K562 (cell line): ENCODE measurements at regions not wholly inside any gene's neighbourhood (a gene's known extent, or its start where the extent isn't known, plus 50 kb on each side); places are given as distances from the start of the nearest gene placed in this dataset.

Source experiments
- ATAC-seq: fragments of 200-7000 bp; cut with Tn5 transposase; 3 replicates; pipeline ENCODE4 v1.9.1; 2020; ENCODE audit warnings: moderate library complexity
- BruUV-seq: library from RNA; stranded (reverse); fragments of 400-500 nt; replicated peaks from 2 replicates; lab custom pipeline; 2021; lab: Mats Ljungman, UMichigan
- CTCF ChIA-PET: fragments of 300-600 bp; formaldehyde crosslinking; extraction: SDS; loops from one replicate; lab custom pipeline; 2021; ENCODE audit warnings: low intra/inter-chr PET ratio; lab: Yijun Ruan, JAX
- POLR2A ChIA-PET: fragments of 300-600, 350-650 bp; sonication (Branson Sonifier 250); formaldehyde crosslinking; extraction: SDS; loops from one replicate; lab custom pipeline; 2021; ENCODE audit warnings: antibody characterized with exemption, inconsistent platforms; lab: Yijun Ruan, JAX
- DNase-seq, 4 experiments: peaks; one replicate each; pipeline versions ENCODE4 v3.0.0 to v3.0.0-alpha.2; 2011 to 2018; ENCODE audit warnings: low spot score in 3 of 4, mixed read lengths in 3 of 4; ENCODE audit errors: extremely low read depth in 1 of 4
- FAIRE-seq: peaks from 2 replicates; lab custom pipeline; 2011; peaks lifted over from hg19 to GRCh38; lab: Jason Lieb, UNC
- H2AFZ ChIP-seq: 2 replicates; pipeline ENCODE4 v1.6.0; 2011; ENCODE audit warnings: low read depth, low read length, control low read depth, inconsistent platforms
- H3K27ac ChIP-seq: fragments of 200-600 bp; 3 replicates; pipeline ENCODE4 v1.8.0; 2011; ENCODE audit warnings: low read depth, mild to moderate bottlenecking, control low read depth, inconsistent platforms, low read length, moderate library complexity, mixed read lengths; ENCODE audit errors: extremely low read depth
- H3K27me3 ChIP-seq, 2 experiments: fragments of 300-600 bp in 1 of 2; 2 replicates in 1 of 2; 3 replicates in 1 of 2; pipeline versions ENCODE4 v1.6.0 to v1.8.0; 2011; ENCODE audit warnings: inconsistent platforms in 2 of 2, low read length in 2 of 2, mild to moderate bottlenecking in 1 of 2, mixed read lengths in 1 of 2, moderate library complexity in 1 of 2; ENCODE audit not compliant: control insufficient read depth in 2 of 2, insufficient read depth in 2 of 2
- H3K36me3 ChIP-seq: fragments of 300-600 bp; 3 replicates; pipeline ENCODE4 v1.8.0; 2011; ENCODE audit warnings: mild to moderate bottlenecking, low read length, inconsistent platforms; ENCODE audit not compliant: control insufficient read depth, insufficient read depth
- H3K4me1 ChIP-seq, 2 experiments: fragments of 200-600 bp in 1 of 2; replicated peaks in 1 of 2; 2 replicates in 1 of 2; 3 replicates in 1 of 2; pipeline versions ENCODE4 v1.5.1 to v1.8.0; 2011; ENCODE audit warnings: inconsistent platforms in 2 of 2, low read length in 2 of 2, mild to moderate bottlenecking in 1 of 2, mixed read lengths in 1 of 2, moderate library complexity in 1 of 2; ENCODE audit not compliant: control insufficient read depth in 2 of 2, insufficient read depth in 2 of 2
- H3K4me2 ChIP-seq: 2 replicates; pipeline ENCODE4 v1.6.1; 2011; ENCODE audit warnings: low read length, control low read depth, inconsistent platforms, mixed read lengths; ENCODE audit not compliant: insufficient read depth
- H3K4me3 ChIP-seq: fragments of 200-600 bp; sonication (generic), shearing (Covaris generic); 2 replicates; pipeline ENCODE4 v1.5.1; 2016; ENCODE audit warnings: control low read depth, inconsistent platforms
- H3K79me2 ChIP-seq: fragments of 200-600 bp; 3 replicates; pipeline ENCODE4 v1.8.0; 2011; ENCODE audit warnings: low read length, inconsistent platforms; ENCODE audit not compliant: control insufficient read depth, insufficient read depth
- H3K9ac ChIP-seq, 2 experiments: 2 replicates each; pipeline versions ENCODE4 v1.6.0 to v1.6.1; 2011; ENCODE audit warnings: low read depth in 2 of 2, low read length in 2 of 2, control low read depth in 1 of 2, inconsistent platforms in 1 of 2, mild to moderate bottlenecking in 1 of 2, mixed read lengths in 1 of 2; ENCODE audit not compliant: insufficient read depth in 1 of 2
- H3K9me1 ChIP-seq: one replicate; pipeline ENCODE4 v1.6.0; 2011; ENCODE audit warnings: inconsistent platforms, mild to moderate bottlenecking, low read length, moderate library complexity; ENCODE audit not compliant: control insufficient read depth, insufficient read depth
- H3K9me3 ChIP-seq: replicated peaks from 2 replicates; pipeline ENCODE4 v1.5.1; 2011; ENCODE audit warnings: low read depth, low read length, inconsistent platforms; ENCODE audit not compliant: control insufficient read depth, insufficient read depth
- H4K20me1 ChIP-seq: replicated peaks from 2 replicates; pipeline ENCODE4 v1.6.1; 2011; ENCODE audit warnings: low read length, inconsistent platforms, mixed read lengths; ENCODE audit not compliant: control insufficient read depth, insufficient read depth
- BCOR ChIP-seq: fragments of 450-650 bp; IDR thresholded peaks from 2 replicates; pipeline ENCODE4 v1.6.1; 2016
- CCAR2 ChIP-seq: fragments of 200-400 bp; formaldehyde crosslinking; IDR thresholded peaks from 2 replicates; pipeline ENCODE4 v1.6.1; 2017; ENCODE audit warnings: mild to moderate bottlenecking, low read depth, low read length
- CHD4 ChIP-seq: fragments of 200-600 bp; sonication (generic); IDR thresholded peaks from 3 replicates; pipeline ENCODE4 v1.6.1; 2012; ENCODE audit warnings: low read depth, mild to moderate bottlenecking, mixed read lengths, low read length, inconsistent platforms; ENCODE audit not compliant: insufficient read depth, insufficient replicate concordance, poor library complexity, severe bottlenecking
- ETV1 ChIP-seq: fragments of 450-650 bp; conservative IDR thresholded peaks from 2 replicates; pipeline ENCODE4 v1.6.1; 2016; ENCODE audit warnings: missing genetic modification characterization, control low read depth, low read depth, missing compliant biosample characterization
- HCFC1 ChIP-seq: IDR thresholded peaks from 2 replicates; pipeline ENCODE4 v1.6.1; 2012; ENCODE audit warnings: low read depth, low read length, improper control_type of control experiment
- KAT7 ChIP-seq: sonication (generic); formaldehyde crosslinking; IDR thresholded peaks from 2 replicates; pipeline ENCODE4 v1.8.0; 2022; ENCODE audit warnings: missing genetic modification reagents, mild to moderate bottlenecking, borderline replicate concordance
- MIER1 ChIP-seq: fragments of 450-650 bp; IDR thresholded peaks from 2 replicates; pipeline ENCODE4 v1.6.1; 2016; ENCODE audit warnings: antibody characterized with exemption, mild to moderate bottlenecking, low read depth
- RBM14 ChIP-seq: fragments of 200-400 bp; formaldehyde crosslinking; IDR thresholded peaks from 2 replicates; pipeline ENCODE4 v1.6.1; 2018; ENCODE audit warnings: low read depth, mild to moderate bottlenecking, low read length, moderate library complexity, borderline replicate concordance; ENCODE audit not compliant: insufficient read depth
- RBM25 ChIP-seq: fragments of 200-400 bp; formaldehyde crosslinking; IDR thresholded peaks from 2 replicates; pipeline ENCODE4 v1.6.1; 2018; ENCODE audit warnings: low read length, low read depth, moderate library complexity; ENCODE audit not compliant: severe bottlenecking
- ZBTB8A ChIP-seq: fragments of 450-650 bp; IDR thresholded peaks from 2 replicates; pipeline ENCODE4 v1.6.1; 2018; ENCODE audit warnings: mild to moderate bottlenecking, moderate library complexity; ENCODE audit not compliant: partially characterized antibody
- ZNF140 ChIP-seq: fragments of 250-450 bp; sonication (Bioruptor Pico); IDR thresholded peaks from 2 replicates; pipeline ENCODE4 v1.8.0; 2021; ENCODE audit warnings: moderate library complexity, mild to moderate bottlenecking, inconsistent platforms
- ZNF274 ChIP-seq: IDR thresholded peaks from 2 replicates; pipeline ENCODE4 v1.6.1; 2011; ENCODE audit warnings: low read depth, mild to moderate bottlenecking, low read length, moderate library complexity, borderline replicate concordance
- ZNF586 ChIP-seq: fragments of 450-650 bp; formaldehyde crosslinking; conservative IDR thresholded peaks from 2 replicates; pipeline ENCODE4 v1.4.0; 2020; ENCODE audit warnings: mild to moderate bottlenecking, moderate library complexity
- ZSCAN29 ChIP-seq: fragments of 450-650 bp; IDR thresholded peaks from 2 replicates; pipeline ENCODE4 v1.6.1; 2017
- in situ Hi-C: fragments of 300-500 bp; cut with MboI; formaldehyde crosslinking; loops from 4 replicates; pipeline ENCODE4 v1.15.0; 2018; ENCODE audit warnings: inconsistent platforms, mixed read lengths
- intact Hi-C: fragments of 100-400 bp; cut with micrococcal nuclease; formaldehyde crosslinking; loops from 2 replicates; pipeline ENCODE4 v1.14.2; 2022
- TF ChIP-seq, protein P1 (sequence below): fragments of 450-650 bp; IDR thresholded peaks from 2 replicates; pipeline ENCODE4 v1.6.1; 2016; ENCODE audit warnings: antibody characterized with exemption

DNA sequence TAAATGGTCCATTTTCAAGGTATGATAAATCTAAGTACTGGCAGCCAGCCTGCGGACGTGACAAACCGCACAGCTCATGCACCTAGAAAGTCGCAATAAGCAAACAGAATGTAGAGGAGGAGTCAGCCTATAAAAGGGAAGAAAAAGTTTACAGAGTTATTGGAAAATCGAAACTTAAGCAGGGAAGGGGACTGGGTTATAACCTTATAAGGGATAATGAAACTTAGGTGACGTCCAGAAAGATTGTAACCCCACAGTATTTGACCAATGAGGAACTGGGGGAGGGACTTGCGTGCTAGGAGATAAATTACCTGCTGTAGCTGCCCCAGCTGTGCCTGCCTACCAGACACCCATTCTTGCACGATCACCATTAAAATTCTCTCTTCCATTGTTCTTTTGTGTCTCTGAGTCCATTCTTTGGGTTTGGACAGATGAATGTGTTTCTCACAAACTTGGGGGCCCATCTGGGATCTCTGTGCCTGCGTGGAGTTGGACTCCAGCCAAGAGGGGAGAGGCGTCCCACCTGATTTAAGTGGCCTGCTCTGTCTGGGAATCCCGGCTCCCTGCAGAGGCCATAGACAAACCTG is 61.0 kb downstream of the ZCCHC12 start (continued):
- TF ChIP-seq ZNF586 (no peak), ZNF140 (CRISPR knock-in tag) (no peak), KAT7 (CRISPR knock-in tag) (no peak), ZBTB8A (no peak), RBM14 (no peak), MIER1 (no peak), ETV1 (tag) (no peak), HCFC1 (no peak), CCAR2 (no peak)
- TF ChIP-seq, protein P1, sequence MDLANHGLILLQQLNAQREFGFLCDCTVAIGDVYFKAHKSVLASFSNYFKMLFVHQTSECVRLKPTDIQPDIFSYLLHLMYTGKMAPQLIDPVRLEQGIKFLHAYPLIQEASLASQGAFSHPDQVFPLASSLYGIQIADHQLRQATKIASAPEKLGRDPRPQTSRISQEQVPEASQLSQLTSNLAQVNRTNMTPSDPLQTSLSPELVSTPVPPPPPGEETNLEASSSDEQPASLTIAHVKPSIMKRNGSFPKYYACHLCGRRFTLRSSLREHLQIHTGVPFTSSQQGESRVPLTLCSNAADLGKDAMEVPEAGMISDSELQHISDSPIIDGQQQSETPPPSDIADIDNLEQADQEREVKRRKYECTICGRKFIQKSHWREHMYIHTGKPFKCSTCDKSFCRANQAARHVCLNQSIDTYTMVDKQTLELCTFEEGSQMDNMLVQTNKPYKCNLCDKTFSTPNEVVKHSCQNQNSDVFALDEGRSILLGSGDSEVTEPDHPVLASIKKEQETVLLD = no peak
- TF ChIP-seq, all 486 proteins: peak for 21

DNA sequence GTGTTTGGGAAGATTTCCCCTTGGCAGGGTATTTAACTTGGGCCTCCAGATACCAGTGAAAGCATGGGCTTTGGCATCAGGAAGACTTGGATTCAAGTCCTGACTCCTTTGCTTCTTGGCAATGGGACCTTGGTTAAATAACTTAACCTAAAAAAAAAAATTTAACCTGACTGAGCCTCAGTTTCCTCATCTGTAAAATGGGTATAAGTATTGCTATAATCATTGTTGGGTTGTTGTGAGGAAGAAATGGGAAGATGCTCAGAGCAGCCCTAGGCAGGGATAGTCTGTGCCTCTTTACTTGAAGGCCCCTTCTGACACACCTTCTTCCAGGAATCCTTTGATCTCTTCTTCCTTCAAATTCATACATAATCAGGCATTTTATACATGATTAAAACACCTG is 70.3 kb downstream of the ZCCHC12 start:
- Histone ChIP-seq H3K9me1 (no peaks in the 10 kb centered on the region), H3K4me2 (no peak overlapping the region), H3K4me1 (no peaks in the 10 kb centered on the region; a peak in 1 of 5 replicates), H3K9ac (no peak overlapping the region), H3K36me3 (no peaks in the 10 kb centered on the region)
- BruUV-seq = no TSS peak
- TF ChIP-seq CHD4 (peak; percentile 79), BCOR (0 out of 2 replicates have a peak, but pooled peaks have one; percentile 41), ZSCAN29 (no peak), ZNF274 (no peak), RBM25 (peak; percentile 75)
- TF ChIP-seq, all 486 proteins: peak for 3
- ChIA-PET POLR2A (no interaction called here), CTCF (no interaction called here)
- Histone ChIP-seq H4K20me1 (no peaks in the 10 kb centered on the region), H2AFZ (no peak overlapping the region), H3K79me2 (no peaks in the 10 kb centered on the region), H3K27me3 (no peaks in the 10 kb centered on the region), H3K4me3 (no peak overlapping the region), H3K27ac (no peak overlapping the region), H3K9me3 (no peaks in the 10 kb centered on the region)
- ATAC-seq (no peak), FAIRE-seq (no peak), DNase-seq (no peak)
- in situ Hi-C loops = no loop called here
- intact Hi-C loops = no loop called here
